ENCODE measurements at regions not wholly inside any gene's neighbourhood (a gene's known extent, or its start where the extent isn't known, plus 50 kb on each side); places are given as distances from the start of the nearest gene placed in this dataset.

DNA sequence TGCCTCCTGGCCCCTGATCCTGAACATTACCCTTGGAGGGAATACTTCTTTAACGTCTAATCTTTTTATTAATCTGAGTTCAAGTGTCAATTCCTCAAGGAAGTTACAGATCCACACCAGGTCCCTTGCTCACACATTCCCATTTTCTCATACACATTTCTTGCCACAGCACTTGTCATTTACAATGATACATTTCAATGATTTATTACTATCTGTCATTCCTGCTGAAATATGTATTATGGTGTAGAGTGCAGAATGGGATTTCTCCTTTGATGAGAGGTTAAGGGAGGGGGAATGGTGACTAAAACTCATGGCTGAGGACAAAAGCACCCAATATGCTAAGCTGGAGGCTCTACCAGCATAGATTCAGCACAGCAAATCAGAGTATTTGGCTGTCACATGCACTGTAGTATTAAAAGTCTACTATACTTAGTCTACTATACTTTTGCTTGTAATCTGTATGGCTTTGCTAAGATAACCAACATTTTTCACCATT lies 982.5 kb downstream of the TTLL7 start:
- Histone ChIP-seq H3K4me3 (no peak overlapping the region), H3K27ac (no peak overlapping the region), H3K36me3 (no peaks in the 10 kb centered on the region), H3K4me1 (no peaks in the 10 kb centered on the region), H3K27me3 (no peaks in the 10 kb centered on the region), H3K9me3 (no peaks in the 10 kb centered on the region)
- no peak for TF ChIP-seq POLR2A (IDR thresholded peaks at IDR 0.05)
- no peak for DNase-seq

DNA sequence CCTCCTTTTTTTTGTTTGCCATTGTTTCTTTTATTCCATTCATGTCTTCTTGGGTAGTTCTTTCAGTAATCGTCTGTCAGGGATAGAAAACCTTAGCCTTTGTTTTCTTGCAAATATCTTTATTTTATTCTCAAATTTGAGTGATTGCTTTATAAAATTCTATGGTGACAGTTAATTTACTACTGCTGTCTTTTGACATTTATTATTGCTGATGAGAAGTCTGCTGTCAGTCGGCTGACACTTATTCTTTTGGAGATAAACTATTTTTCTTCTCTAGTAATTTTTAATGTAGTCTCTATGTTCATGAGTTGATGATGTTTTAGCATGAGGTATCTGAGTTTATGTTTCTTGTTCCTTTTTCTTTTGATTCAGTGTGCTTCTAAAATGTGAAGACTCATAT lies 983.8 kb downstream of the TTLL7 start:
- Histone ChIP-seq H3K27me3 (no peaks in the 10 kb centered on the region), H3K4me1 (no peaks in the 10 kb centered on the region), H3K4me3 (no peak overlapping the region), H3K27ac (no peak overlapping the region), H3K36me3 (no peaks in the 10 kb centered on the region), H3K9me3 (no peaks in the 10 kb centered on the region)
- TF ChIP-seq, protein P1, sequence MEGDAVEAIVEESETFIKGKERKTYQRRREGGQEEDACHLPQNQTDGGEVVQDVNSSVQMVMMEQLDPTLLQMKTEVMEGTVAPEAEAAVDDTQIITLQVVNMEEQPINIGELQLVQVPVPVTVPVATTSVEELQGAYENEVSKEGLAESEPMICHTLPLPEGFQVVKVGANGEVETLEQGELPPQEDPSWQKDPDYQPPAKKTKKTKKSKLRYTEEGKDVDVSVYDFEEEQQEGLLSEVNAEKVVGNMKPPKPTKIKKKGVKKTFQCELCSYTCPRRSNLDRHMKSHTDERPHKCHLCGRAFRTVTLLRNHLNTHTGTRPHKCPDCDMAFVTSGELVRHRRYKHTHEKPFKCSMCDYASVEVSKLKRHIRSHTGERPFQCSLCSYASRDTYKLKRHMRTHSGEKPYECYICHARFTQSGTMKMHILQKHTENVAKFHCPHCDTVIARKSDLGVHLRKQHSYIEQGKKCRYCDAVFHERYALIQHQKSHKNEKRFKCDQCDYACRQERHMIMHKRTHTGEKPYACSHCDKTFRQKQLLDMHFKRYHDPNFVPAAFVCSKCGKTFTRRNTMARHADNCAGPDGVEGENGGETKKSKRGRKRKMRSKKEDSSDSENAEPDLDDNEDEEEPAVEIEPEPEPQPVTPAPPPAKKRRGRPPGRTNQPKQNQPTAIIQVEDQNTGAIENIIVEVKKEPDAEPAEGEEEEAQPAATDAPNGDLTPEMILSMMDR (IDR thresholded peaks at IDR 0.05), result no peak
- no peak for TF ChIP-seq POLR2A (IDR thresholded peaks at IDR 0.05)
- no peak for DNase-seq

DNA sequence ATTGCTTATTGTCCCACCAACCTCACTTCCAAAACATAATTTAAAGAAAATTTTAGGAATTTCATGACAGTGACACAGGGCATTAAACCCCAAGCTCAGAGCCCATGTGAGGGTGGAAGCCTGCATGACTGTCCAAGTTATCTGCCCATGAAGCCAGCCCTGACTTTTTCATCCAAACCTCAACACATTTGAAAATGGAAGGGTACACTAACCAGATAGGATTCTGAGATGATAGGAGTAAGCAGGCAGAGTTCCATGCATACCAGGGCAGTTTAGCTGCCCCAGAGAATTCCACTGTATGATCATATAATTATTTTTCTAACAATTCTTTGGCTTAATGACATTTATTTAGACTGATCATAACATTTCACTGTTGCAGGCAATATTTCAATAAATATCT lies 986.0 kb downstream of the TTLL7 start:
- no peak for DNase-seq
- Histone ChIP-seq H3K9me3 (no peaks in the 10 kb centered on the region), H3K27me3 (no peaks in the 10 kb centered on the region)

DNA sequence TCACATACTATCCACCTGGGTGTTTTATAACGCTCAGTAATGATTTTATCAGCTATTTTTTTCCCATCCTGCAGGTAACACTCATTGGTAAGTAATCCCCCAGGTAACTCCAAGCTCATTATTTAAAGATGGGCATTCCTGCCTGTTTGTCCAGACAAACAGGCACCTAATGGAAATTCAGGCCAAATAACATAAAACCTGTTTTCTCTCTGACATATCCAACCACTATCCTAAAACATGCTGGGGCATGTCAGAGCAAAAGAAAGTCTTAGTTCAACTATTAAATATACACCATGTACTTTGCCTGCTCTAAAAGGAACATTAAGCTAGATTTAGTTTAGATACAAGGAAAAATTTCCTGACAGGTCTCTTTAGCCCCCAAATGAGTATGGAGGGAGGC lies 987.7 kb downstream of the TTLL7 start:
- no peak for DNase-seq
- Histone ChIP-seq H3K9me3 (no peaks in the 10 kb centered on the region), H3K4me1 (no peaks in the 10 kb centered on the region), H3K27ac (no peak overlapping the region), H3K36me3 (no peaks in the 10 kb centered on the region), H3K27me3 (no peaks in the 10 kb centered on the region), H3K4me3 (no peak overlapping the region)
- TF ChIP-seq, protein P1 (IDR thresholded peaks at IDR 0.05), result no peak
- TF ChIP-seq POLR2A (IDR thresholded peaks at IDR 0.05), result no peak

More for the DNA sequence above, 986.0 kb downstream of the TTLL7 start:
- Histone ChIP-seq H3K4me3 (no peak overlapping the region), H3K36me3 (no peaks in the 10 kb centered on the region), H3K27ac (no peak overlapping the region), H3K4me1 (no peaks in the 10 kb centered on the region)
- TF ChIP-seq POLR2A (IDR thresholded peaks at IDR 0.05), result no peak
- TF ChIP-seq, protein P1 (IDR thresholded peaks at IDR 0.05), result no peak

DNA sequence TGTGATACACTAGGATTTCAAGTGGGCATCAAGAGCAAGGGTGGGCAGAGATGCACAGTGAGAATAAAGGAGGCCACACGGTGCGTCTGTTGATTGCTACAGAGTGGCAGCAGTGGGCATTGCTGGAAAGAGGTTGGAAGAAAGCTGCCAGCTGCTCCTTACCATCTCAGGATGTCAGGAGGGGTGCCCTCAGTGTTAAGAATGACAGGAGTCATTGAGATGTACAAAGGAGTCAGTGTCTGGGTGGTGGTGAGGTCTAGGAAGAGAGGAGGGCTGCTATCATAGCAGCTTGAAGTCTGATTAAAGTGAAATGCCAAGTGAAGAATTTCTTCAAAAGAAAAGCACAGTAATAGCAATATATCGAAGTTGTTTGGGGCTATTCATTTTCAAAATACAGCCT lies 992.7 kb downstream of the TTLL7 start:
- no peak overlapping the region for H3K27ac ChIP-seq
- no peaks in the 10 kb centered on the region for H3K9me3 ChIP-seq
- H3K4me3 ChIP-seq, result no peak overlapping the region
- no peak for TF ChIP-seq POLR2A (IDR thresholded peaks at IDR 0.05)
- TF ChIP-seq, protein P1 (IDR thresholded peaks at IDR 0.05), result no peak
- DNase-seq, result no peak
- no peaks in the 10 kb centered on the region for H3K27me3 ChIP-seq
- H3K36me3 ChIP-seq, result no peaks in the 10 kb centered on the region
- H3K4me1 ChIP-seq, result no peaks in the 10 kb centered on the region

DNA sequence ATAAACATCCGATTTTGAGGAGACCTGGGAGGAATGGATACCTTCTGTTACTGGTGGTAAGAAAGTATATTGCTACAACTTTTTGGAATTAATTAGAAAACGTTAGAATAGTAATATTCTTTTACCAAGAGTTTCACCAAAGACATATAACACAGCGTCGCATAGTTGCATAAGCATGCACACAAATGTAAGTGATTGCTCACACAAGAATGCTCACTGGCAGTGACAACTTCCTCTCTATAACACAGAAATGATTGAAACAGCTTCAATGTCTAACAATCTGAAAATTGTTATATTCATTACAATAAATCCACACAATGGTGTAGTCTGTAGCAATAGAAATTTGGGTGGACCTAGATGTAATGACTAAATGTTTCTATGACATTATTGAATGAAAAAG lies 998.6 kb downstream of the TTLL7 start:
- no peak overlapping the region for H3K4me3 ChIP-seq
- no peak overlapping the region for H3K27ac ChIP-seq
- no peaks in the 10 kb centered on the region for H3K4me1 ChIP-seq
- H3K9me3 ChIP-seq, result no peaks in the 10 kb centered on the region
- H3K36me3 ChIP-seq, result no peaks in the 10 kb centered on the region
- TF ChIP-seq POLR2A (IDR thresholded peaks at IDR 0.05), result no peak
- TF ChIP-seq, protein P1 (IDR thresholded peaks at IDR 0.05), result no peak
- DNase-seq, result no peak
- no peaks in the 10 kb centered on the region for H3K27me3 ChIP-seq

Data from Peyer's patch (tissue), 4 donors.